ENCODE measurements at regions not wholly inside any gene's neighbourhood (a gene's known extent, or its start where the extent isn't known, plus 50 kb on each side); places are given as distances from the start of the nearest gene placed in this dataset.

DNA sequence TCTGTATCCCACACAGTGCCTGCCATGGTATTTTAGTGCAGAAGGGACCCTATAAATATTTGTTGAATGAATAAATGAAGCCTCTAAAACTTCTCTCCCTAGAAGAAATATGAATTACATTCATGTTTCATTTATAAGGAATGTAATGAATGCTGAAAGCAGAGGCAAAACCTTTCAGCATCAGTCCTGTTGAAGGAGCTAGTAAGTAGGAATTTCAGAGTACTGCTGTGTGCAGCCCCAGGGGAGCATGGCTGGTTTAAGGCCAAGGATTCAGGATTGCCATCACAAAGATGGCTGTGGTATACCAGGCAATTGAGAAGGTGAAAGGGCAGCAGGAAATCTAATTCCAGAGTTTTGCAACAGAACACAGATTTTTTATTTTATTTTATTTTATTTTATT, 1131.4 kb downstream of the IGSF11 start:
- Histone ChIP-seq H3K18ac (ENCODE audit: low read length) (no peak overlapping the region), H3K36me3 (ENCODE audit: control insufficient read depth in 1 of 2, insufficient read depth in 2 of 2, low read length in 2 of 2) (no peaks in the 10 kb centered on the region), H4K8ac (ENCODE audit: low read depth, low read length) (no peak overlapping the region), H2BK12ac (ENCODE audit: low read length) (no peak overlapping the region), H3K4me3 (ENCODE audit: low read depth, low read length) (no peak overlapping the region), H3K4ac (ENCODE audit: low read depth, low read length) (no peak overlapping the region), H3K9ac (ENCODE audit: low read length) (no peak overlapping the region), H3K4me1 (ENCODE audit: control insufficient read depth in 1 of 2, insufficient read depth in 2 of 2, low read length in 2 of 2) (no peaks in the 10 kb centered on the region), H3K79me1 (ENCODE audit: low read length) (no peaks in the 10 kb centered on the region), H3K79me2 (ENCODE audit: control insufficient read depth, insufficient read depth, low read length, poor library complexity) (no peaks in the 10 kb centered on the region), H2AK5ac (ENCODE audit: low read length) (no peak overlapping the region), H3K27ac (ENCODE audit: low read depth, low read length) (no peak overlapping the region), H4K12ac (ENCODE audit: low read depth, low read length) (no peak overlapping the region), H3K27me3 (ENCODE audit: insufficient read depth, low read length) (no peaks in the 10 kb centered on the region), H2BK5ac (ENCODE audit: low read depth, low read length, poor library complexity) (no peak overlapping the region), H2BK120ac (ENCODE audit: insufficient read depth, low read length, poor library complexity) (no peak overlapping the region), H4K91ac (ENCODE audit: low read depth, low read length) (no peak overlapping the region), H2AFZ (ENCODE audit: insufficient read depth, low read length, poor library complexity) (no peak overlapping the region), H3K14ac (ENCODE audit: low read length) (no peak overlapping the region), H3K23ac (ENCODE audit: low read length) (no peak overlapping the region), H3K9me3 (ENCODE audit: insufficient read depth, low read depth, low read length) (no peaks in the 10 kb centered on the region), H3K4me2 (ENCODE audit: low read length) (no peak overlapping the region)
- DNase-seq = no peak

DNA sequence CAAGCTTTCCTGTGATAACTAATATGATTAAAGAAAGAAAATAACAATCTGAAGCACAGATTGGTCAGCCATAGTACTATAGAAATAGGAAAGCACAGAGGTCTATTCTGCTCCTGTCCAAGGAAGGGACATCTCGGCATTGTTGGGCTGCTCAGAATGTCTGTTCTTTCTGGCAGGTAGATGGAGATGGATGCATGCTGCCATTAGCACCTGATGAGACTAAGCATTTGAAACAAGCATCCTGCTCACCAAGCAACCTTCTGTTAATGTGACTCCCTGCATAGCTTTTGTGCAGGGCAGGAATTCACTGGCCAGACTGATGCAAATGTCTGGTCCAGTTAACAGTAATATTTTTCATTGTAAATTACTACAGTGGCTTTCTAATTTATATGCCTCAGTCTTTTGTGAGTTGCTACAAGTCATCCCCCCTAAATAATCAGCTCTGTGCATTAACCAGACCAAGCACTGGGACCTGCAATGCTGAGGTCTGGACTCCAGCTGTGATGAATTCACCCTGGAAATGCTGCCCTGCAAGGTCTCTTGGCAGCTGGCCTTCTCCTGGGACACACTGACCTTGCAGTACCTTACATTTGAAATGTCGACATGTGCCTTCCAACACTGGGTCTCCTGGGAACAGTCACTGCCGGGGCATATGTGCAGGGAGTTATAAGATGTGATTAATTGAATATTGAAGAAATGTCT, 1123.7 kb downstream of the IGSF11 start:
- Histone ChIP-seq H3K4me1 (ENCODE audit: control insufficient read depth in 1 of 2, insufficient read depth in 2 of 2, low read length in 2 of 2) (no peaks in the 10 kb centered on the region), H3K79me1 (ENCODE audit: low read length) (no peaks in the 10 kb centered on the region), H3K27me3 (ENCODE audit: insufficient read depth, low read length) (no peaks in the 10 kb centered on the region), H3K18ac (ENCODE audit: low read length) (no peak overlapping the region), H2BK120ac (ENCODE audit: insufficient read depth, low read length, poor library complexity) (no peak overlapping the region), H3K9me3 (ENCODE audit: insufficient read depth, low read depth, low read length) (no peaks in the 10 kb centered on the region), H3K9ac (ENCODE audit: low read length) (peak overlapping the region; percentile 2), H4K8ac (ENCODE audit: low read depth, low read length) (no peak overlapping the region), H2BK5ac (ENCODE audit: low read depth, low read length, poor library complexity) (no peak overlapping the region), H2AK5ac (ENCODE audit: low read length) (no peak overlapping the region), H4K12ac (ENCODE audit: low read depth, low read length) (no peak overlapping the region), H3K4me3 (ENCODE audit: low read depth, low read length) (no peak overlapping the region), H2AFZ (ENCODE audit: insufficient read depth, low read length, poor library complexity) (no peak overlapping the region), H3K4me2 (ENCODE audit: low read length) (no peak overlapping the region), H3K27ac (ENCODE audit: low read depth, low read length) (no peak overlapping the region), H2BK12ac (ENCODE audit: low read length) (no peak overlapping the region), H4K91ac (ENCODE audit: low read depth, low read length) (no peak overlapping the region), H3K23ac (ENCODE audit: low read length) (no peak overlapping the region), H3K36me3 (ENCODE audit: control insufficient read depth in 1 of 2, insufficient read depth in 2 of 2, low read length in 2 of 2) (no peaks in the 10 kb centered on the region), H3K79me2 (ENCODE audit: control insufficient read depth, insufficient read depth, low read length, poor library complexity) (no peaks in the 10 kb centered on the region), H3K4ac (ENCODE audit: low read depth, low read length) (no peak overlapping the region), H3K14ac (ENCODE audit: low read length) (no peak overlapping the region)
- no peak for DNase-seq
- whole genome bisulfite sequencing (ENCODE audit: extremely low coverage, insufficient coverage, insufficient read length) = no CpG with 5 or more reads among the region's 3 CpGs

DNA sequence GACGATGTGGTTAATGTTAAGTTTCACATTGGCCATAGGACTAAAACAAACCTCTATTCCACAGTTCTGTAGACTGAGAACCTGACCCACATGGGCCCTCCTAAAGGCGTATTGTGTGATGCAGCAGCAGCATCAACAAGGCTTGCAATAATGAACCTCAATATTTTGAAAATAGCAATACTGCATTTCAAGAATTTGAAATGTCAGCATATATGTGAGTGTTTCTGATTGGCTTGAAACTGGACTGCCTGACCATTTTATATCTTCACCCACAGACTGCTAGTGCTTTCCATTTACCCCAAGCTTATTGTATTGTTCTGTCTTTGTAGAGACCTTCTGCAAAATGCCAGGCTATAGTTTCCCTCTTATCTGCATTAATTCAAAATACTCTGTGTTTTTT, 1122.3 kb downstream of the IGSF11 start:
- DNase-seq = no peak
- Histone ChIP-seq H3K9ac (ENCODE audit: low read length) (no peak overlapping the region), H3K18ac (ENCODE audit: low read length) (no peak overlapping the region), H3K4me1 (ENCODE audit: control insufficient read depth in 1 of 2, insufficient read depth in 2 of 2, low read length in 2 of 2) (no peaks in the 10 kb centered on the region), H2BK120ac (ENCODE audit: insufficient read depth, low read length, poor library complexity) (no peak overlapping the region), H3K4me3 (ENCODE audit: low read depth, low read length) (no peak overlapping the region), H3K27ac (ENCODE audit: low read depth, low read length) (no peak overlapping the region), H3K23ac (ENCODE audit: low read length) (no peak overlapping the region), H3K36me3 (ENCODE audit: control insufficient read depth in 1 of 2, insufficient read depth in 2 of 2, low read length in 2 of 2) (no peaks in the 10 kb centered on the region), H3K14ac (ENCODE audit: low read length) (no peak overlapping the region), H3K27me3 (ENCODE audit: insufficient read depth, low read length) (no peaks in the 10 kb centered on the region), H2AK5ac (ENCODE audit: low read length) (no peak overlapping the region), H3K79me2 (ENCODE audit: control insufficient read depth, insufficient read depth, low read length, poor library complexity) (no peaks in the 10 kb centered on the region), H3K4me2 (ENCODE audit: low read length) (no peak overlapping the region), H3K4ac (ENCODE audit: low read depth, low read length) (no peak overlapping the region), H4K8ac (ENCODE audit: low read depth, low read length) (no peak overlapping the region), H3K9me3 (ENCODE audit: insufficient read depth, low read depth, low read length) (no peaks in the 10 kb centered on the region), H4K91ac (ENCODE audit: low read depth, low read length) (no peak overlapping the region), H3K79me1 (ENCODE audit: low read length) (no peaks in the 10 kb centered on the region), H2AFZ (ENCODE audit: insufficient read depth, low read length, poor library complexity) (no peak overlapping the region), H2BK12ac (ENCODE audit: low read length) (no peak overlapping the region), H2BK5ac (ENCODE audit: low read depth, low read length, poor library complexity) (no peak overlapping the region), H4K12ac (ENCODE audit: low read depth, low read length) (no peak overlapping the region)
- WGBS (ENCODE audit: extremely low coverage, insufficient coverage, insufficient read length) = no CpG with 5 or more reads among the region's 2 CpGs

DNA sequence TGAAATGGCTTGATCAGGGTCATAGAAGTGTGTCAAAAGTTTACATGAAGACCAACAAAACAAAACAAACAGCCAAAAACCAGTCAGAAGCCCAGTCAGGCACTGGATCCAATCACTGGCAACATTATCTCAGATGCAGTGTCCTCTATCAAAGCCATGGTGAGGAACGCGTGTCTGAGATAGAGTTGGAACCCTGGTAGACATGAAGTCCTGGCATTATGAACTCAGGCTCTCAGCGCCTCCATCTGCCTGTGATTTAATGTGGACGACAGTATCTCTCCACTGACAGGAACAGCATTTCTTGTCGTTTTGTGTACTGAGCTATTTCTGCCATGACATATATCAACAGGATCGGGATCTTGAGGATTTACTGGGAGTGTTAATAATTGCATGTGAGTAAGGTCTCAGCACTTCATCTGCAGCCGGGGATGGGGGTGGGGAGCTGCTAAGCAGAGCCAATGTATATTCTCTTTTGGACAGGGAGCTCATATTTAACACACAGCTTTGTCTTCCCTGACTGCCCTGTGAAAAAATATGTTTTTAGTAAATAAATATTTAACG, 1120.0 kb downstream of the IGSF11 start:
- Histone ChIP-seq H2BK120ac (ENCODE audit: insufficient read depth, low read length, poor library complexity) (no peak overlapping the region), H3K4me3 (ENCODE audit: low read depth, low read length) (no peak overlapping the region), H2AFZ (ENCODE audit: insufficient read depth, low read length, poor library complexity) (no peak overlapping the region), H2AK5ac (ENCODE audit: low read length) (no peak overlapping the region), H2BK12ac (ENCODE audit: low read length) (no peak overlapping the region), H4K8ac (ENCODE audit: low read depth, low read length) (no peak overlapping the region), H3K9ac (ENCODE audit: low read length) (no peak overlapping the region), H3K4ac (ENCODE audit: low read depth, low read length) (no peak overlapping the region), H3K14ac (ENCODE audit: low read length) (no peak overlapping the region), H2BK5ac (ENCODE audit: low read depth, low read length, poor library complexity) (no peak overlapping the region), H3K4me1 (ENCODE audit: control insufficient read depth in 1 of 2, insufficient read depth in 2 of 2, low read length in 2 of 2) (no peaks in the 10 kb centered on the region), H3K9me3 (ENCODE audit: insufficient read depth, low read depth, low read length) (no peaks in the 10 kb centered on the region), H3K4me2 (ENCODE audit: low read length) (no peak overlapping the region), H4K91ac (ENCODE audit: low read depth, low read length) (no peak overlapping the region), H3K18ac (ENCODE audit: low read length) (no peak overlapping the region), H3K23ac (ENCODE audit: low read length) (no peak overlapping the region), H3K79me2 (ENCODE audit: control insufficient read depth, insufficient read depth, low read length, poor library complexity) (no peaks in the 10 kb centered on the region), H3K27ac (ENCODE audit: low read depth, low read length) (no peak overlapping the region), H3K79me1 (ENCODE audit: low read length) (no peaks in the 10 kb centered on the region), H4K12ac (ENCODE audit: low read depth, low read length) (no peak overlapping the region), H3K27me3 (ENCODE audit: insufficient read depth, low read length) (no peaks in the 10 kb centered on the region), H3K36me3 (ENCODE audit: control insufficient read depth in 1 of 2, insufficient read depth in 2 of 2, low read length in 2 of 2) (no peaks in the 10 kb centered on the region)
- no peak for DNase-seq
- WGBS (ENCODE audit: extremely low coverage, insufficient coverage, insufficient read length) = 100% methylated on average over 1 of the region's 8 CpGs

All from trophoblast cell (in vitro differentiated cells and primary cell).